HG02840 (cell line): ENCODE measurements at regions not wholly inside any gene's neighbourhood (a gene's known extent, or its start where the extent isn't known, plus 50 kb on each side); places are given as distances from the start of the nearest gene placed in this dataset.
A peak's percentile ranks its signal among the peaks of the same experiment; 100 is the strongest.
"Not testable (repeated sequence)": the region's sequence is repeated elsewhere in the genome, so short reads cannot be mapped to it uniquely, and the experiment has no call there.

Experiments used
- ATAC-seq: cut with Tn5 transposase; IDR thresholded peaks from one replicate; pipeline ENCODE4 v1.9.1; 2021; ENCODE audit warnings: mild to moderate bottlenecking, moderate library complexity, moderate number of reproducible peaks; ENCODE audit not compliant: unreplicated experiment, low FRiP score

GRCh38 chr13:42373048-42373812 is 101.3 kb downstream of the AKAP11 start:
- ATAC-seq, result no peak

- ATAC-seq, result no peak
Measured at GRCh38 chr13:42375663-42376062, 103.7 kb downstream of the AKAP11 start.

GRCh38 chr13:42377640-42378382 is 105.9 kb downstream of the AKAP11 start:
- peak; percentile 89 for ATAC-seq

- peak; percentile 14 for ATAC-seq
Measured at GRCh38 chr13:42378383-42378780, 106.4 kb downstream of the AKAP11 start.

GRCh38 chr13:42379241-42379640 is 107.3 kb downstream of the AKAP11 start:
- ATAC-seq, result no peak

- peak; percentile 37 for ATAC-seq
Measured at GRCh38 chr13:42380420-42381164, 108.6 kb downstream of the AKAP11 start.

GRCh38 chr13:42381165-42381425 is 109.1 kb downstream of the AKAP11 start:
- no peak for ATAC-seq

GRCh38 chr13:42381426-42381825 is 109.5 kb downstream of the AKAP11 start:
- not testable (repeated sequence) for ATAC-seq

GRCh38 chr13:42383025-42383424 is 111.1 kb downstream of the AKAP11 start:
- ATAC-seq, result no peak

GRCh38 chr13:42384265-42384664 is 112.3 kb downstream of the AKAP11 start:
- no peak for ATAC-seq

GRCh38 chr13:42388326-42388725 is 116.4 kb downstream of the AKAP11 start:
- ATAC-seq, result no peak

- no peak for ATAC-seq
Measured at GRCh38 chr13:42389041-42389440, 117.1 kb downstream of the AKAP11 start.

- ATAC-seq, result no peak
Measured at GRCh38 chr13:42392180-42392579, 120.2 kb downstream of the AKAP11 start.

- no peak for ATAC-seq
Measured at GRCh38 chr13:42392716-42393572, 121.0 kb downstream of the AKAP11 start.

- no peak for ATAC-seq
Measured at GRCh38 chr13:42393573-42394360, 121.8 kb downstream of the AKAP11 start.

GRCh38 chr13:42394361-42394708 is 122.4 kb downstream of the AKAP11 start:
- ATAC-seq, result no peak

- ATAC-seq, result no peak
Measured at GRCh38 chr13:42394711-42395085, 122.7 kb downstream of the AKAP11 start.

- ATAC-seq, result no peak
Measured at GRCh38 chr13:42395086-42395821, 123.3 kb downstream of the AKAP11 start.

GRCh38 chr13:42396501-42396900 is 124.5 kb downstream of the AKAP11 start:
- no peak for ATAC-seq
